ENCODE measurements at regions not wholly inside any gene's neighbourhood (a gene's known extent, or its start where the extent isn't known, plus 50 kb on each side); places are given as distances from the start of the nearest gene placed in this dataset.

DNA sequence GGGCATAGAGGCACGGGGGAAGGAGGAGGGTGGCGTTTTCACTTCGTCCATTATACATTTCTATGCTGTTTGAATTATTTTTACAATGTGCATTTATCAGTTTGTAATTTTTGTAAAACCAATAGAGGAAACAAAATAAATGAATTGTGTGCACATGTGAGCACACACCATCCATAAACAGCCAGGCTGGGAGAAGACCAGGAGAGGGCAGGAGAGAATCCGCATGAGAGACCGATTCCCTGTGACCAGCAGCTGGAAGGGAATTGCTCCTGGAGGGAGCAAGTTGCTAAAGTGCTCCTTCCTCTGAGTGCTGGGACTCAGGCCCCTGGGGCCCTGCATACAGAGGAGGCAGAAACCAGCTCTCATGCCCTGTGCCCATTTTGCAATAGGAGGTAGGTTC is 126.0 kb downstream of the ABCC12 start:
- intact Hi-C loops (cut with micrococcal nuclease; ENCODE audit: unreplicated experiment), result no loop called here
- H3K79me2 ChIP-seq (ENCODE audit: insufficient read depth, low read length), result no peaks in the 10 kb centered on the region
- 0 out of 2 replicates have a peak, but pooled peaks cover 5% of the 10 kb centered on the region for H3K4me1 ChIP-seq (ENCODE audit: insufficient read depth, low read length)
- no peak overlapping the region for H3K9ac ChIP-seq (ENCODE audit: insufficient read depth, low read depth, low read length)
- DNase-seq (ENCODE audit: low spot score) (no peak), FAIRE-seq (no peak), ATAC-seq (peak; percentile 38; the same call in 2 of the 3 replicates)
- H3K36me3 ChIP-seq (replicated peaks in 1 of 2; ENCODE audit: control insufficient read depth in 1 of 2, insufficient read depth in 2 of 2, low read length in 2 of 2), result no peaks in the 10 kb centered on the region
- H3K27me3 ChIP-seq (ENCODE audit: control insufficient read depth in 1 of 2, insufficient read depth in 2 of 2, low read length in 2 of 2), result no peaks in the 10 kb centered on the region
- H2AFZ ChIP-seq (ENCODE audit: low read length), result no peak overlapping the region
- peak; percentile 19; the same call in 1 of the 2 replicates for TF ChIP-seq STAG1 (CRISPR knock-in tag; IDR thresholded peaks at IDR 0.05)
- TF ChIP-seq ZNF468 (CRISPR knock-in tag; IDR thresholded peaks at IDR 0.05), result no peak
- no peaks in the 10 kb centered on the region for H4K20me1 ChIP-seq (ENCODE audit: insufficient read depth, low read length)
- in situ Hi-C loops (cut with HindIII; ENCODE audit: extremely low pct_ligation_motif_present, low pct_unique_long_range_greater_than_20kb), result no loop called here
- H3K9me3 ChIP-seq (ENCODE audit: low read length), result peaks cover 5% of the 10 kb centered on the region
- 29% methylated on average over 5 of the region's 5 CpGs for WGBS (ENCODE audit: low lambda C conversion rate)
- ChIA-PET POLR2A (no interaction called here), CTCF (ENCODE audit: low intra/inter-chr PET ratio, low total read pairs) (no interaction called here)
- H3K4me2 ChIP-seq (ENCODE audit: low read depth, low read length), result no peak overlapping the region
- H3K27ac ChIP-seq (ENCODE audit: extremely low read length, insufficient read depth, low read length), result no peak overlapping the region
- no peak overlapping the region for H3K4me3 ChIP-seq (replicated peaks in 1 of 3; ENCODE audit: insufficient read depth in 1 of 3, low read depth in 2 of 3, low read length in 3 of 3)
- no TSS peak for BruUV-seq (replicated peaks)

DNA sequence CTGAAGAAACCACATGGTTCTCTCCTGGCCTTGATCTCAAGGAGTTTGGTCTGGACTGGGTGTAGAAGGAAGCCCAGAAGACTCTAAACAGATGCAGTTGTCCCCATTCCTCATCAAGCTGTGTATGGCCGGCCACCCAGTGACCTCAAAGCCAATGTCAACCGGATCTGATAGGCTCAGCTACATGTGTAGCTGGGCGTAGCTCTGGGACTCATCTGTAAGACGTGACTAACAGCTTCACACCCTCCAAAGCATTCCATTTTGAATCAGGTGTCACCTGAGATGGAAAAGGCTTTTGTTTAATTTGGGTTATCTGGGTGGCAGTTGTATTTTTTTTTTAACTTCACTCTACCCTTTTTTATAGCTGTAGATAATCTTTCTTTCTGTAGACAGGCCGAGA is 130.4 kb downstream of the ABCC12 start:
- no peaks in the 10 kb centered on the region for H3K79me2 ChIP-seq (ENCODE audit: insufficient read depth, low read length)
- no peak for DNase-seq (ENCODE audit: low spot score)

More for the DNA sequence above, 130.4 kb downstream of the ABCC12 start:
- in situ Hi-C loops (cut with HindIII; ENCODE audit: extremely low pct_ligation_motif_present, low pct_unique_long_range_greater_than_20kb) (no loop called here), intact Hi-C loops (cut with micrococcal nuclease; ENCODE audit: unreplicated experiment) (no loop called here)
- Histone ChIP-seq H3K9ac (ENCODE audit: insufficient read depth, low read depth, low read length) (no peak overlapping the region), H3K36me3 (replicated peaks in 1 of 2; ENCODE audit: control insufficient read depth in 1 of 2, insufficient read depth in 2 of 2, low read length in 2 of 2) (no peaks in the 10 kb centered on the region), H3K4me3 (replicated peaks in 1 of 3; ENCODE audit: insufficient read depth in 1 of 3, low read depth in 2 of 3, low read length in 3 of 3) (no peak overlapping the region), H2AFZ (ENCODE audit: low read length) (no peak overlapping the region), H3K9me3 (ENCODE audit: low read length) (no peaks in the 10 kb centered on the region), H4K20me1 (ENCODE audit: insufficient read depth, low read length) (no peaks in the 10 kb centered on the region), H3K27me3 (ENCODE audit: control insufficient read depth in 1 of 2, insufficient read depth in 2 of 2, low read length in 2 of 2) (peaks cover 0 to 10% of the 10 kb centered on the region in 2 experiments; a peak in 3 of 5 replicates), H3K4me1 (ENCODE audit: insufficient read depth, low read length) (no peaks in the 10 kb centered on the region), H3K27ac (ENCODE audit: extremely low read length, insufficient read depth, low read length) (no peak overlapping the region), H3K4me2 (ENCODE audit: low read depth, low read length) (no peak overlapping the region)
- TF ChIP-seq, protein P1, sequence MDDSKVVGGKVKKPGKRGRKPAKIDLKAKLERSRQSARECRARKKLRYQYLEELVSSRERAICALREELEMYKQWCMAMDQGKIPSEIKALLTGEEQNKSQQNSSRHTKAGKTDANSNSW (CRISPR knock-in tag; IDR thresholded peaks at IDR 0.05; ENCODE audit: borderline replicate concordance), result no peak
- TF ChIP-seq, protein P2, sequence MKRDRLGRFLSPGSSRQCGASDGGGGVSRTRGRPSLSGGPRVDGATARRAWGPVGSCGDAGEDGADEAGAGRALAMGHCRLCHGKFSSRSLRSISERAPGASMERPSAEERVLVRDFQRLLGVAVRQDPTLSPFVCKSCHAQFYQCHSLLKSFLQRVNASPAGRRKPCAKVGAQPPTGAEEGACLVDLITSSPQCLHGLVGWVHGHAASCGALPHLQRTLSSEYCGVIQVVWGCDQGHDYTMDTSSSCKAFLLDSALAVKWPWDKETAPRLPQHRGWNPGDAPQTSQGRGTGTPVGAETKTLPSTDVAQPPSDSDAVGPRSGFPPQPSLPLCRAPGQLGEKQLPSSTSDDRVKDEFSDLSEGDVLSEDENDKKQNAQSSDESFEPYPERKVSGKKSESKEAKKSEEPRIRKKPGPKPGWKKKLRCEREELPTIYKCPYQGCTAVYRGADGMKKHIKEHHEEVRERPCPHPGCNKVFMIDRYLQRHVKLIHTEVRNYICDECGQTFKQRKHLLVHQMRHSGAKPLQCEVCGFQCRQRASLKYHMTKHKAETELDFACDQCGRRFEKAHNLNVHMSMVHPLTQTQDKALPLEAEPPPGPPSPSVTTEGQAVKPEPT (CRISPR knock-in tag; IDR thresholded peaks at IDR 0.05; ENCODE audit: low read depth), result no peak
- TF ChIP-seq FIP1L1 (IDR thresholded peaks at IDR 0.05; ENCODE audit: borderline replicate concordance, insufficient read depth, low read depth, low read length) (no peak), MZF1 (CRISPR knock-in tag; IDR thresholded peaks at IDR 0.05; ENCODE audit: borderline replicate concordance) (no peak), NR1H2 (CRISPR knock-in tag; IDR thresholded peaks at IDR 0.05; ENCODE audit: borderline replicate concordance, low read depth) (no peak)
- FAIRE-seq (no peak), ATAC-seq (no peak)
- WGBS (ENCODE audit: low lambda C conversion rate), result 5% methylated on average over 5 of the region's 5 CpGs
- BruUV-seq (replicated peaks), result no TSS peak
- ChIA-PET POLR2A (no interaction called here), CTCF (ENCODE audit: low intra/inter-chr PET ratio, low total read pairs) (no interaction called here)
